Stimulated activated CD8-positive, alpha-beta memory T cell treated with anti-CD3 and anti-CD28 coated beads, Interleukin-15, amount 100 ng/mL, for 48 hours (primary cell): ENCODE measurements at regions not wholly inside any gene's neighbourhood (a gene's known extent, or its start where the extent isn't known, plus 50 kb on each side); places are given as distances from the start of the nearest gene placed in this dataset.

ENCODE experiments used
- DNase-seq, 2 donors: peaks; one replicate each; pipeline ENCODE4 v3.0.0-alpha.2; 2020; ENCODE audit warnings: low read depth in 2 of 2

- DNase-seq = no peak
These were observed 470.8 kb upstream of the VRK2 start for GRCh38 chr2:57575700-57576268.

GRCh38 chr2:57576983-57577382, 469.6 kb upstream of the VRK2 start:
- DNase-seq = no peak

GRCh38 chr2:57597940-57598339, 448.7 kb upstream of the VRK2 start:
- no peak for DNase-seq

- no peak for DNase-seq
These were observed 448.1 kb upstream of the VRK2 start for GRCh38 chr2:57598551-57598950.

GRCh38 chr2:57602733-57603132, 443.9 kb upstream of the VRK2 start:
- DNase-seq = no peak

- DNase-seq = no peak
These were observed 431.6 kb upstream of the VRK2 start for GRCh38 chr2:57614988-57615387.

- DNase-seq = no peak
These were observed 430.6 kb upstream of the VRK2 start for GRCh38 chr2:57615855-57616556.

- DNase-seq = no peak
These were observed 429.3 kb upstream of the VRK2 start for GRCh38 chr2:57617318-57617717.

GRCh38 chr2:57621122-57621663, 425.4 kb upstream of the VRK2 start:
- DNase-seq = no peak

- no peak for DNase-seq
These were observed 424.6 kb upstream of the VRK2 start for GRCh38 chr2:57622009-57622408.

- no peak for DNase-seq
These were observed 390.4 kb upstream of the VRK2 start for GRCh38 chr2:57656198-57656597.

GRCh38 chr2:57669570-57669969, 377.0 kb upstream of the VRK2 start:
- no peak for DNase-seq

- no peak for DNase-seq
These were observed 372.6 kb upstream of the VRK2 start for GRCh38 chr2:57674025-57674424.

GRCh38 chr2:57674743-57675142, 371.9 kb upstream of the VRK2 start:
- DNase-seq = no peak

- no peak for DNase-seq
These were observed 369.3 kb upstream of the VRK2 start for GRCh38 chr2:57677296-57677695.

GRCh38 chr2:57681650-57682049, 365.0 kb upstream of the VRK2 start:
- DNase-seq = no peak

GRCh38 chr2:57685032-57685431, 361.6 kb upstream of the VRK2 start:
- DNase-seq = no peak

GRCh38 chr2:57692395-57692794, 354.2 kb upstream of the VRK2 start:
- DNase-seq = no peak

GRCh38 chr2:57693177-57693576, 353.4 kb upstream of the VRK2 start:
- no peak for DNase-seq

GRCh38 chr2:57693965-57694364, 352.6 kb upstream of the VRK2 start:
- no peak for DNase-seq

- no peak for DNase-seq
These were observed 350.6 kb upstream of the VRK2 start for GRCh38 chr2:57696016-57696415.

GRCh38 chr2:57698392-57698791, 348.2 kb upstream of the VRK2 start:
- DNase-seq = no peak

GRCh38 chr2:57698935-57699449, 347.6 kb upstream of the VRK2 start:
- DNase-seq = no peak
